ENCODE measurements at regions not wholly inside any gene's neighbourhood (a gene's known extent, or its start where the extent isn't known, plus 50 kb on each side); places are given as distances from the start of the nearest gene placed in this dataset.
A peak's percentile ranks its signal among the peaks of the same experiment; 100 is the strongest.
"Not testable (repeated sequence)": the region's sequence is repeated elsewhere in the genome, so short reads cannot be mapped to it uniquely, and the experiment has no call there.

DNA sequence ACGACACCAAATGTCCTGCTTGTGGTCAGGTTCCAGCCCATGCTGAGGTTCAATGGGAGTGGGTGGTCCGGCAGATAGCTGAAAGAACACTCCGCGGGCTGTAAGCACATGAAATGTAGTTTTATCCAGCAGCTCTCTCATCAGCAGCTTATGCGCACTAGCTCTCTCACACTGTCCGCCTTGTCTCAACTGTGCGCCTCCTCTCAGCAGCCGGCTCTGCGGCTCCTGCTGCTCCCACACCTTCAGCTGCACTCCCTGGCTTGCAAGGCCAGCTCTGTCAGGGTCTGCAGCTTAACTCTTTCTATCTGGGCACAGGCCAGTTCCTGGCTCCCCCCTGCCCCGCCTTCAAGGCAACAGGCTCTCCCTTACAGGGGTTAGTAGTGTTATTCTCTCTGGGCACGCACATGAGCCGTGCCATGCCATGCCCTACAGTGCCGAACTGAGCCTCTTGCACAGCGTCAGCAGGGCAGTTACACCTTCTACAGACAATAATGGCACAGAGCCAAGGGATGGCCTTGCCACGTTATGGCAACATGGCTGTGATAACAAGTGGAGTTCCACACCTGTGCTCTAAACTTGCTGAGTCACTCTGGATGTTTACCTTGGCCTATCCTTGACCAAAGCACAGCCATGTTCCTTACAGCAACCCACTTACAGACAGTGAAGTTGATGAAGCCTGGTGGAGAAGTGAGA is 84.0 kb upstream of the LRFN2 start:
- no peak for DNase-seq

DNA sequence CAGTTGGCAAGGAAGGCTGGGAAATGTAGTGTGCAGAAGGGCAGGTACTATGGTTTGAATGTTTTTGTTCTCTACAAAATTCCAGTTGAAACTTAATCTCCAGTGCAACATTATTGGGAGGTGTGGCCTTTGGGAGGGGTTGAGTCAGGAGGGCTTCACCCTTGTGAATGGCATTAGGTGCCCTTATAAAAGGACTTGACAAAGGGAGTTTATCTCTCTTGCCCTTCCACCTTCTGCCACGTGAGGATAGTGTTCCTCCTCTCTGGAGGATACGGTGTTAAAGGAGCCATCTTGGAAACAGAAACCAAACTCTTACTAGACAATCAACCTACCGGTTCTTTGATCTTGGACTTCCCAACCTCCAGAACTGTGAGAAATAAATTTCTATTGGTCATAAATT is 82.2 kb upstream of the LRFN2 start:
- DNase-seq, result no peak

DNA sequence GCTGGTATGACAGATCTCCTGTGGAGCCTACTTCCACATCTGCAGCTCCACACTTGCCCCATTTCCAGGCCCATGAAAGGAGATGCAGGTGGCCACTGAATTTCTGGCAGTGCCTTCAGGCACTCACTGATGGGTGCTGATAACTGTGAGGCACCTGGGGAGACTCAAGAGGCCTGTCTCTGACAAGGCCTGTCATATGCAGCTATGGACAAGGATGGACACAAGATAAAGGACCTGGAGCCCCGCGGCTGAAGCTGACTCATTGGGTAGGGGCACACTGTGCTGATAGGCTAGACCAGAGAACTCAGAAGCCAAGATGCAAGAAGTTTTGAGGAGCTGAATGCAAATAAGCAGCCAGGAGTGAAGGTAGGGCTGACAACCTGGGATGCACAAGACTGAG is 81.0 kb upstream of the LRFN2 start:
- no peak for DNase-seq

GRCh38 chr6:40666530-40666929 is 79.4 kb upstream of the LRFN2 start:
- DNase-seq, result no peak

DNA sequence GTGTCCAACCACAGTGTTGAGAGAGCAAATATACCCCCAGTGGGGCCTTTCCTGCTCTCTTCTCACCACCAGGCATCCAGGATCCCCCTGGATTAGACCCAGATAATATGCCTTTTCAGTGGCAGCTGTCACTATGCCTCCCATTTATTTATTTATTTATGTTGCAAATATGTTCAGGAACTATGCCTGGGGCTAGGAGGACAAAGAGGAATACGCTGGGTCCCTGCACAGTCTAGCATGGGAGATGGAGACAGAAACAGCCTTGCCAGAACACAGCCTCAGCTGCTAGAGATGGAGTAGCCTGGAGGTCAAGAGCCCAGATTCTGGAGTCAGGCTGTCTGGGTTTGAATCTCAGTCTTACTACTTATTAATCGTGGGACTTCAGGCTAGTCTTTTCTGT is 74.6 kb upstream of the LRFN2 start:
- no peak for DNase-seq

- not testable (repeated sequence) for DNase-seq
Measured at GRCh38 chr6:40656772-40657171, 69.6 kb upstream of the LRFN2 start.

DNA sequence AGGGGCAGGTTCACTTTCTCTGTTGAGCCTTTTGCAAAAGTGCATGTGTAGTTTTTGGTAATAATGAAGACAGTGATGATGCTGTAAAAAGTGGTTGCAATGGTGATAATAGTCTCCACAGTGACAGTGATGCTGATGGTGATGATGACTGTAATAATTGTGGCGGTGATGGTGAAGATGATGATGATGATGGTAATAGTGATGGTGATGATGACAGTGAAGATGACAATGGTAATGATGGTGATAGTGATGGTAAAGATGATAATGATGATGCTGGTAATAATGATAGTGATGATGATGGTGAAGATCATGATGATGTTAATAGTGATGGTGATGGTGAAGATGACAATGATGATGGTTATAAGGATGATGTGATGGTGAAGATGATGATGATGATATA is 67.7 kb upstream of the LRFN2 start:
- no peak for DNase-seq

DNA sequence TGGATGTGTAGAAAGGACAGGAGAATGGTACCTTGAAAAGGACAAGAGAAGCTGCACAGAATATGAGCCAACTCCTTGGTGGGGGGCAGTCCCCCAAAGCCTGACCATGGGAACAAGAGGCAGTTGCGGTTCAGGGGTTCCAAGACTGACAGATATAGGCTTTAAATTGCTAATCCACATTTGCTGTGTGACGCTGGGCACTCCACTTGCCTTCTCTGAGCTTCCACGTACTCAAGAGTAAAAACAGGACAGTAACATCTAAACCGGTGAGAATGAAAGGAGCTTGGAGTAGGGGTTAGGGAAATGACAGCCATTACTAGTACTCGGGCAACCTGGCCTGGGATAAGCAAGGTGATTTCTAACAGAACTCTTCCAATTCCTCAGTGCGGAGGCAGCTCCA is 57.9 kb upstream of the LRFN2 start:
- no peak for DNase-seq

- DNase-seq, result no peak
Measured at GRCh38 chr6:40642837-40643236, 55.7 kb upstream of the LRFN2 start.

GRCh38 chr6:40642190-40642589 is 55.0 kb upstream of the LRFN2 start:
- DNase-seq, result no peak

GRCh38 chr6:40640599-40641227 is 53.5 kb upstream of the LRFN2 start:
- peak; percentile 23 for DNase-seq
